SHP77 treated with DMSO at 0.1 percent for 48 hours (cell line): ENCODE measurements at regions not wholly inside any gene's neighbourhood (a gene's known extent, or its start where the extent isn't known, plus 50 kb on each side); places are given as distances from the start of the nearest gene placed in this dataset.
"Not testable (repeated sequence)": the region's sequence is repeated elsewhere in the genome, so short reads cannot be mapped to it uniquely, and the experiment has no call there.

Source experiments
- DNase-seq: peaks from one replicate; lab custom pipeline; 2025; lab: John Stamatoyannopoulos, UW

DNA sequence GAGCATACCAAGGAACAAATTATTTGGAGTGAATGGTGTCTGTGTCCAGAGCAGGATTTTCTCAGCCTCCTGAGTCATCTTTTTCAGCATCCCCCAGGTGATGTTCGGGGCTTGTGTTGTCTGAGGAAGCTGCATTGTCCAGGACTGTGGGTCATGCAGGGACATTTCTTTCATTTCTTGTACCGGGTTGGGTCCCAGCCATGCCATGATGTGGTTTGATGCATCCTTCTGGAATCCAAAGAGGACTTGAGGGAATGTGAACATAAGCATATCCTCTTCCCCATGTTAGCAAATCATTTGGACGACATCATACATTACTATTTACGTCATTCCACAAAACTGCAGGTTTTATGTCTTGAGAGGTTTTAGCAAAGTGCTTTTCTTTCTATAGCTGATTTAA, 797.8 kb downstream of the CCDC85A start:
- no peak for DNase-seq

DNA sequence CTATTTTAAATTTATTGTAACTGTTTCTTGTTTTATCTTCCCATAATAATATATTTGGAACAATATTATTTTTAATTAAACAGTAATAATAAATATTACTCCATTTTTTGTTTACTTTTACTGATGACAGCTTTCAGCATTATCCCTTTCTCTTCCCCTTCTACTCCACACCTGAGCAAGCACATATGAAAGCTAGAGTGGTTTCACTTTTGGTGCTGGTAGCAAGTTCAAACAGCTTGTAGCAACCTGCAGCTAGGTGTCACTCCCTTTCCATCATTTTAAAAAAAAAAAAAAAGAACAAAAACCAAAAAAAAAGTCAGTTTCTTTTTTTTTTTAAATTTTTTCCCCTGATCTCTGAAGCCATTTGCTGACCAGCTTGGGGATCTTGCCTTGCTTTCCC, 801.8 kb downstream of the CCDC85A start:
- no peak for DNase-seq

- DNase-seq: no peak
Observed at GRCh38 chr2:57022496-57022895, 838.7 kb downstream of the CCDC85A start.

GRCh38 chr2:57044931-57045635, 861.3 kb downstream of the CCDC85A start:
- no peak for DNase-seq

DNA sequence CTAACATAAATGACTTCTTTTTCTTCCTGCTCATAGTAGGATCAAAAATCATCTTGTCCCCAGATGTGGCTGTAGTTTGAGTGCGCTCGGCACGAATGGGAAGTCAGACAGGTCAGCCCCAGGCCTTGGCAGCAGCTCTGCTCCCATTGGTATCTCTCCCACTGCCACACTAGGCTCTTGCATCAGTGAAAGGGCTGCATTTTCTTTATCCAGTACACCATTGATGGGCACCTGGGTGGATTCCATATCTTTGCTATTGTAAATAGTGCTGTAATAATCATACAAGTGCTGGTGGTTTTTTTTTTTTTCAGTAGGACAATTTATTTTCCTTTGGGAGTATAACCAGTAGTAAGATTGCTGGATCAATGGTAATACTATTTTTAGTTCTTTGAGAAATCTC, 865.5 kb downstream of the CCDC85A start:
- DNase-seq: no peak

DNA sequence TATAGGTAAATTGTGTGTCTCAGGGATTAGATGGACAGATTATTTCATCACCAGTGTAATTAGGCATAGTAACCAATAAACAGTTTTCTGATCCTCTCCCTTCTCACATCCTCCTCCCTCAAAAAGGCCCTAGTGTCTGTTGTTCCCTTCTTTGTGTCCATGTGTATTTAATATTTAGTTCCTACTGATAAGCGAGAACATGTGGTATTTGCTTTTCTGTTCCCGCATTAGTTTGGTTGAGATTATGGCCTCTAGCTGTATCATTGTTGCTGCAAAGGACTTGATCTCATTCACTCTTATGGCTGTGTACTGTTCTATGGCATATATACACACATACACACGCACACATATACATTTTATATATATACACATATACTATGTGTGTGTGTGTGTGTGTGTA, 866.2 kb downstream of the CCDC85A start:
- DNase-seq: no peak

DNA sequence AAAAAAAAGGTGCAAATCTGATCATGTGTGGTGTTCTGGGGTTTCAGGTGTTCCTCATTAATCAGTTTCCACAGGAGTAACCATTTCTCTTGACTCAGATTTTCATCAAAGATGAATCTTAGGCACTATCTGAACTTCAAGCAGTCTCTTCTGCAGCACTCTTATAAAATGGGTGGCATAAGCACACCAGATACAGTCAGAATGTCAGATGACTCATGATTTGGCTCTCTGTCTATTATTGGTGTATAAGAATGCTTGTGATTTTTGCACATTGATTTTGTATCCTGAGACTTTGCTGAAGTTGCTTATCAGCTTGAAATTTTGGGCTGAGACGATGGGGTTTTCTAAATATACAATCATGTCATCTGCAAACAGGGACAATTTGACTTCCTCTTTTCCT, 882.5 kb downstream of the CCDC85A start:
- DNase-seq: not testable (repeated sequence)

DNA sequence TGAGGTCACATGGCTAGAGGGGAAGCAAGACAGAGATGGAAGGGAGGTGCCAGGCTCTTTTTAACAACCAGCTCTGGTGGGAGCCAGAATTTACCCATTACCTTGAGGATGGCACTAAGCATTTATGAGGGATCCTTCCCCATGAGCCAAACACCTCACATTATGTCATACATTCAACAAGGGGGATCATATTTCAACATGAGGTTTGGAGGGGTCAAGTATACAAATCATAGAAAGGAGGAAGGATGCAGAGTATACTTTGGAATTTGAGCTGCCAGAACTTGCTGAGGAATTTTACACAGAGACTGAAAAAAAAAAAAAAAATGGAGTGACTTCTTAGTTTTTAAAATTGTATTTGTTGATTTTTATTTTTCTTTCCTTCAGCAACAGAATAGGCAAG, 891.4 kb downstream of the CCDC85A start:
- DNase-seq: no peak

DNA sequence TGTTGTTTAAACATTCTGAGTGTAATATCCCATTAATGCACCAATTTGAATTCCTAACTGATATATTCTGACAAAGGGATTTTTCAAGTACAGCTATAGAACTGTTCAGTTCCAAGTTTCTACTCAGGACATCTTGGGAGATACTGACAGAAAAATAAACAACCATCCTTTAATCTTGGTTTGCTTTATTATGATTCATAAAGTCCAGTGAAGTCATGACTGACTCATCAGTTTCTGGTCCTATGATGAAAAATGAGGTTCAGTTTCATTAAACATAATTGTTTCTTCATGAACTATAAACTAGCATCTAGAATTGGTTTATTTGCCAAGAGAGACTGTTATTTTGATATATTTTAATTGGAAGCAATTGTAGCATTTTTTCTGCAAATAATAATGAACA, 896.2 kb downstream of the CCDC85A start:
- no peak for DNase-seq

GRCh38 chr2:57084697-57085281, 901.0 kb downstream of the CCDC85A start:
- no peak for DNase-seq

DNA sequence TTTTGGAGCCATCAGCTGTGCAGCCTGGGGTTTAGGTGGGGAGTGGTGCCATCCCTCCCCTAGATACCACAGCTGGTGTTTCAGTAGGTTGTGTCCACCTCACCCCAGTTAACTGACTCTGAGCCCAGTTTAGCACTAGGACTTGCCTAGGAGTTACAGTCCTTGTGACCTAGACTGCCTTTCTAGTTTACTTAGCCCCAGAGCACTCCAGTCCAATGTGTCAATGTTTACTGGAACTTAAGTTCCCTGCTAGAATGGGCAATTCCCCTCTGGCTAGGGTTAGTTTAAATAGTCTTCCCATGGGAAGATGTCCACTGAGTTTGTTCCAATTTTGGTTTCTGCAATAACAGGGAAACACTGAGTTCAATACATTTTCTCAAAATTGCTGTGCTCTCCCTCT, 909.2 kb downstream of the CCDC85A start:
- DNase-seq: no peak

DNA sequence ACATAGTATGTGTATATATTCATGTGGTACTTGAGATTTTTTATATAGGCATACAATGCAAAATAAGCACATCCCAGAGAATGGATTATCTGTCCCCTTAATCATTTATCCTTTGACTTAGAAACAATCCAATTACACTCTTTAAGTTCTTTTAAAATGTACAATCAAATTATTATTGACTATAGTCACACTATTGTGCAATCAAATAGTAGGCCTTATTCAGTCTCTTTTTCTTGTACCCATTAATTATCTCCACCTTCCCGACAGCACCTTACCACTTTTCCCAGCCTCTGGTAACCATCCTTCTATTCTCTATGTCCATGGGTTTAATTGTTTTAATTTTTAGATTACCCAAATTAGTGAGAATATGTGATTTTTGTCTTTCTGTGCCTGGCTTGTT, 914.1 kb downstream of the CCDC85A start:
- DNase-seq: no peak

- no peak for DNase-seq
Observed at GRCh38 chr2:57100436-57100835, 916.6 kb downstream of the CCDC85A start.

- DNase-seq: no peak
Observed at GRCh38 chr2:57105694-57106093, 921.9 kb downstream of the CCDC85A start.

DNA sequence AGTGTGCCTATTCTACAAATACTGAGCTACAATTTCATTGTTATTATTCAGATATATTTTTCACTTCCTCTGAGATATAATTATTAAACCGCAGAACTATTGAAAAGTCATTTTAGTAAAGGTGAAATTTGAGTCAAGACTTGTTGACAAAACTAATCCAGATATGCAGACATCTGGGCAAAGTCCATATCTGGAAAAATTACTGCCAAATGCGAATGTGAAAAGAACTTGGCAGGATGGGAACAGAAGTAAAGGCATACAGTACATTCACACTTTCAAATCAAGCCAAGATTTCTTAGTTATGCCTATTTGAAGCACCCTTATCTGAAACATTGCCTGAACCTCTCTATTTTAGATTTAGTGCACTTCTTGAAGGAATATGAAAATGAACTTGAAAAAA, 923.6 kb downstream of the CCDC85A start:
- no peak for DNase-seq

GRCh38 chr2:57111531-57111930, 927.7 kb downstream of the CCDC85A start:
- DNase-seq: no peak

DNA sequence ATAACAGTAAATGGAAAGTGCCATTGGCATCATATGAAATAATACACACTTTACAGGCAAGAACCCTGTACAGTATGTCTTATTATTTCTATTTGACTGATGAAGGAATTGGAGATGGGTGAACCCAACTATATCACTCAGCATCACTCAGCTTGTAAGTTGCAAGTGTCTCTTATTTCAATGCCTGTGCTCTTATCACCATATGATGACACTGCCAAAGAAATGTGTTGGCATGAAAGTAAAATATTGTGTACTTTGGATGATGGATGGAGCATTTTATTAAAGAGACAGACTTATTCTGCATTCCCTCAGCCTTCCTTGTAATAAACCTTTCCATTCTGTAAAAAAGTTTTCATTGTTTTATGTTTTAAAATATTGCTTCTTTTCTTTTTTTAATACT, 927.5 kb upstream of the VRK2 start:
- no peak for DNase-seq

- no peak for DNase-seq
Observed at GRCh38 chr2:57126410-57126809, 920.2 kb upstream of the VRK2 start.

GRCh38 chr2:57139179-57139578, 907.4 kb upstream of the VRK2 start:
- DNase-seq: no peak

- no peak for DNase-seq
Observed at GRCh38 chr2:57141269-57141668, 905.3 kb upstream of the VRK2 start.

DNA sequence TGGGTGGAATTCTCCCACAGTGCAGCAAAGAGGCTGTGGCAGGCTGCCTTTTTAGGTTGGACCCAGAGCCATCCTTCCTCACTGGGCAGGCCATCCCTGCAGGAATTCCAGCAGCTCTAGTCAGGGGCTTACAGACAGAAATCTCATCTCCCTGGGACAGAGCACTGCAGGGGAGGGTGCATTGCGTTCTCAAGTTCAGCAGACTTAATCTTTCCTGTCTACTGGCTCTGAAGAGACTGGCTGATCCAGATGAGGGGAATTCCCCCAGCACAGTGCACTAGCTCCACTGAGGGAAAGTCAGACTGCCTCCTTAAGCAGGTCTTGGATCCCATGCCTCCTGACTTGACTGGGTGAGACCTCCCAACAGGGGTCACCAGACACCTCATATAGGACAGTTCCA, 899.7 kb upstream of the VRK2 start:
- no peak for DNase-seq

GRCh38 chr2:57156231-57156924, 890.2 kb upstream of the VRK2 start:
- no peak for DNase-seq

GRCh38 chr2:57160976-57161375, 885.6 kb upstream of the VRK2 start:
- DNase-seq: peak; percentile 60

- no peak for DNase-seq
Observed at GRCh38 chr2:57177176-57177575, 869.4 kb upstream of the VRK2 start.
